ENCODE measurements at regions not wholly inside any gene's neighbourhood (a gene's known extent, or its start where the extent isn't known, plus 50 kb on each side); places are given as distances from the start of the nearest gene placed in this dataset.
"Not testable (repeated sequence)": the region's sequence is repeated elsewhere in the genome, so short reads cannot be mapped to it uniquely, and the experiment has no call there.

DNA sequence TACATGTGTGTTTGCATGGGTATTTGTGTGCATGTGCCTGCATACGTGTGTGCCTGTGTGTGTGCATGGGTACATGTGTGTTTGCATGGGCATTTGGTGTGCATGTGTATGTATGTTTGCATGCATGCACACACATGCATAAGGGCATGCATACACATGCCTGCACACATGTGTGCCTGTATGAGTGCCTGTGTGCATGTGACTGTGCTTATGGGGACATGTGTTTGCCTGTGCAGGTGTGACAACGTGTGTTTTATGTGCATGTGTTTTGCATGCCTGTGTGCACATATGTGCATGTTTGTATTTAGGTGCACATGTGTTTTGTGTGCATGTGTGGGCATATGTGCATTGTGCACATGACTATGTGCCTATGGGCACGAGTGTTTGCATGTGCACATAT, 165.7 kb downstream of the ERMARD start:
- no peak for DNase-seq

DNA sequence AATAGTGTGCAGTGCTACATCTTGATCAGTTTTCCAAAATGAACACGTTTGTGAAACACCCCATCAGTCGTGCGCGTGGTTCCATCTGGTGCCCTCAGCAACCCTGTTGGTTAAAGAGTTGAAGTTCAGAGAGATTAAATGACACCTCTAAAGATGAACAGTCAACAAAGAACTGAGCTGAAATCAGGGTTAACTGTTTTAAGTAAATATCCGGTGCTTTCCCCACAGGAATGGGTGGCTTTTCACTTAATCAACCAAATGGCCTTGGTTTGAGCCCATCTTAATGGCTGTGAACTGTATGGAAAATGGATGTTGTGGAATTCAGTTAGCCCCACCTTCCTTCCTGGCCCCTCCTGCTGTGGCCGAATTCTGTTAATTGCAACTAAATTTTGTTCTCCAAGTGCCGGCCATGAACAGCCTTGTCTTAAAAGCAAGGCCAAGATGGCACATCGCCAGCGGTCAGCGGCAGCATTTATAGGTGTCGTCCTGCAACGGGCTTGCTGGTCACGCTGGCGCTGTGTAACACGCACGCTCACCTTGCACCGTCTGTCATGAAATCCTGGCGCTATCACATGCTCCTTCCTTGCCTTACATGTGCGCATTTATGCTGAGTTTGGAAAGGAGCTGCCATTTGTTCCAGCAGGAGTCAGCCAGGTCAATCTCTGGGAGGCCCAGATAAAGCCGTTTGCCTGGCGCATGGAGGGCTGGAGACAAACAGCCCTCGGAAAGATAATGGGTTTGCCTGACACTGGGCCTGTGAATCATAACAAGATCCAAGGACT, 164.5 kb downstream of the ERMARD start:
- DNase-seq, result no peak

DNA sequence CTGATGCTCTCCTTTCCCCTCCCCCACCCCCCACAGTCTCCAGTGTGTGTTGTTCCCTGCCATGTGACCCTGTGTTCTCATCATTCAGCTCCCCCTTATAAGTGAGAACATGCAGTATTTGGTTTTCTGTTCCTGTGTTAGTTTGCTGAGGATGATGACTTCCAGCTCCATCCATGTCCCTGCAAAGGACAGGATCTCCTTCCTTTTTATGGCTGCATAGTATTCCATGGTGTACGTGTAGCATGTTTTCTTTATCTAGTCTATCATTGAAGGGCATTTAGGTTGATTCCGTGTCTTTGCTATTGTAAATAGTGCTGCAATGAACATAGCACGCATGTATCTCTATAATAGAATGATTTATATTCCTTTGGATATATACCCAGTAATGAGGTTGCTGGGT, 162.3 kb downstream of the ERMARD start:
- DNase-seq, result not testable (repeated sequence)

DNA sequence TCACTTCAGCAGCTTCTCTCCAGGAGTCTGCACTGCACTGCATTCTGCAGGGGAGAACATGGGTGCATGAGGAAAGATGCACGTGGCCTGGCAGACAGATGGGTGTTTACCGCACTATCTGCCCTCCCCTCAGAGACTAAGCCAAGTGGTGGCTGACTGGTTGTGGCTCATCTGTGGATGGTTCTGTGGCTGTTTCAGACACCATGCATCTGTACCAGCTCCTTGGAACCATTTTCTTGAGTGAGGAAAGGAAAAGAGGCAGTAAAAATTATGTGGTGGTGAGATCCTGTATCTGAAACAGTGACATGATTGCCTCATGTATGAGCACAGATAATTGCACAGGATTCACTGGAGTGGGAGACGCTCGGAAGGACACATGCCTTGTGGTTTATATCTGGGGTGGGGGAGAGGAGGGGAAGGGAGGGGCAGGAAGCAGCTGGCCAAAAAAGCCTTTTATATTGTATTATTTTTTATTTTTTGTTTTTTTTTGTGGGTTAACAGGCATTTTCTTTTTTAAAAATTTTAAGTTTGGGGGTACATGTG, 161.7 kb downstream of the ERMARD start:
- no peak for DNase-seq

DNA sequence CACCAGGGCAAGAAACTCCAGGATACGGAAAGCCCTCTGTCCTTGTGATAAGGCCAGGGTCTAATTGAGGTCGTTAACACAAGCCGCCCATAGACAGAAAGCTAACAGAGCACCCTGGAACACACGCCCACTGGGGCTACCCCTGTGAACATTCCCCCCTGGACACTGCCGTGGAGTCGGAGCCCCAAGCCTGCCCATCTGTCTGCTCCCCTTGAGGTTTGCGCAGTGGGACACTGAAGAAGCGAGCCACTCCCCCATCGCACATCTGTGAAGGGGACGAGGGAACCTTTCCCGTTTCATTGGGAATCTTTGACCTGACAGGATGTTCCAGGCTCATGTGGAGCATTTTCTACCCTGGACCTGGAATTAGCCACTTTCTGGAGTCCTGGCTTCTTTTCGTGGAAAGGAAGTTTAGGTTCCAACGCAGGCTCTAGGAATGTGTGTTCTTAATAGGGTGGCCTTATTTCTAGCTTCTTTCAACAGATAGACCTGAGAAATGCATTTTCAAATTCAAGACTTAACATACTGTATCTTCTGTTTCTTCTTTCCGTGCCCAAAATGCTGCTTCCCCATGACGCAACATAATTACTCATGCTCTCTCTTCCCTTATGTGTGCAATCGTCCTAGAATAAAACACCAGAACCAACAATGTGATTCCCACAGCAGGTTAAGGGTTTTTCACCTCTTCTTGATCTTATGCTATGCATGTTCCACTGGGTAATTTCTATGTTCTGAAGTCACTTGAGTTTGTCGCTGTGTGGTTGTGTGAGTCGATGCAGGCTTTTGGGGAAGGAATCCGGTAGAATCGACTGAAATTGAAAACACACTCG, 161.1 kb downstream of the ERMARD start:
- no peak for DNase-seq

DNA sequence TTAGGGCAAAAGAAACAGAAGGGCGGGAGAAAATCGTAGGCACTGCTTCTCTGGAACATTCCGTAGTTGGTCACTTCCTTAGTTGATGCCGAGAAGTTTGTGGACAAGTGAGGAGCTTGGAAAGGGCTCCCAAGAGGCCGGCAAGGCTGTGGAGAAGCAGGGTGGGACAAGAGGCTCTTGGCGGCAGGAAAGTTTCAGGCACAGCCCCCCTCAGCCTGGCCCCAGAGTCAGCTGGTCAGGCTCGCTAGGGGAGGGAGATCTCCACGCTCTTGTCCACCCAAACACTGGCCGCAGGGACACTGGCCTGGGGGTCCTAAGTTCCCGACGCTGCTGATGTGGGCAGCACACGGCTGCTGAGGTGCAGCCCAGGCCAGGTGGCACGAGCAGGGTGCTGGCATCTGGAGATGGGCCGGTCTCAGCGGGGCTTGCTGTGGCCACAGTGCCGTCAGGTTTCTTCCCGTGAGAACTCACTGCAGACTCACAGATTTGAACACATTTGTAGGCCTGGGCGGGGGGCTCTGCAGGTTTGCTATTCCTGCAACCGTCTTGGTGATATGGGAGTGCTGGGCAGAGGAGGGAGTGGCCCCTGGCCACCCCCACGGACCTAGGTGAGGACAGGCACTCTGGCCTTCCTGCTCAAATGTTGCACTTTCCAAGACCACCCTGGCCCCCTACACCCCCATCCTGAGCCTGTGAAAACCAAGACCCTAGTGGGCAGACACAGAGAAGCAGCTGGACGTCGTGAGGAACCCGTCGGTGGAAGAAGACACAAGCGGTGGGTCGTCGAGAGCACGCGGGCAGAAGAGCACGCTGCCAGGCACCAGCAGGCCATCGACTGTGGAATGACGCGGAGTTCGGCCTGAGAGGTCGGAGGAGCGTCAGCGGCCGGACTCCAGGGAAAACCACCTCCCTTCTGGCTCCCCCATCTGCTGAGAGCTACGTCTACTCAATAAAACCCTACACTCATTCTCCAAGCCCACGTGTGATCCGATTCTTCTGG, 160.1 kb downstream of the ERMARD start:
- DNase-seq, result no peak

DNA sequence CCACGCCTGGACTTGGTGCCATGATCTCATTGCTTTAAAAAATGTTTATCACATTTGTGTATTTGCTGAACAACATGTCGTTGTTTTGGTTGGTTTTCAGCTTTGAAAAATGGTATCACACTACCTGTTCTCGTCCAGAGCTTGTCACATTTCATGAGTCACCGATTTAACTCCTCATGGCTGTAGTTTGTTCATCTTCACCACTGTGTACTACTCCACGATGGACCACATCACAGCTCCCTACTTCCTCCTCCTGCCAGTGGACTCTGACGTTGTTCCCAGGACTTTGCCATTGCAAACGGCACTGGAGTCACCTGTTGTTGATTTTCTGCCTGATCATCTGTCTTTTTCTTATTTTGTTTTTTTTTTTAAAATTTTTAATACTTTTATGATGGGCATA, 157.7 kb downstream of the ERMARD start:
- no peak for DNase-seq

DNA sequence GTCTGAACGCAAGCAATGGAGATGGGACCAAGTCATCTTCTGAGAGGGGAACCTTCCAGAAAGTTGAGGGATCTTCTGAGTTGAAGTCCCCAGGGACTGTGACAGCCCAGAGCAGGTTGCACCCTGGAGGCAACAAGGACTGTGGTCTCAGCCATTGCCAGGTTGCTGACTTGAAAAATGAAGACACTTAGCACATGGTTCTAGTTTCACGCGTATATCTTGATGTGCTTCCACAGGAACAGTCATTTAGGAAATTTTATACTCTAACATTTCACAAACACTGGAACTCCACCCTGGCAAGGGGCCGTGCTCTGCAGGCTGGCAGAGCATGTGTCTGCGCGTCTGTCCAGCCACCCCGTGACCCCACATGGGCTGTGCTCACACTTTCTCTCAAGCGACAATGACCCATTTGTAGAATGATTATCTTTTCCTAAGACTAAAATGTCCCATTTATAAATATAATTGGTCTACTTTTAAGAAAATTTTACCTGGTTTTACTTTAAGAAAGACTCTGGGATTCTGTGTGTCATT, 157.0 kb downstream of the ERMARD start:
- no peak for DNase-seq

DNA sequence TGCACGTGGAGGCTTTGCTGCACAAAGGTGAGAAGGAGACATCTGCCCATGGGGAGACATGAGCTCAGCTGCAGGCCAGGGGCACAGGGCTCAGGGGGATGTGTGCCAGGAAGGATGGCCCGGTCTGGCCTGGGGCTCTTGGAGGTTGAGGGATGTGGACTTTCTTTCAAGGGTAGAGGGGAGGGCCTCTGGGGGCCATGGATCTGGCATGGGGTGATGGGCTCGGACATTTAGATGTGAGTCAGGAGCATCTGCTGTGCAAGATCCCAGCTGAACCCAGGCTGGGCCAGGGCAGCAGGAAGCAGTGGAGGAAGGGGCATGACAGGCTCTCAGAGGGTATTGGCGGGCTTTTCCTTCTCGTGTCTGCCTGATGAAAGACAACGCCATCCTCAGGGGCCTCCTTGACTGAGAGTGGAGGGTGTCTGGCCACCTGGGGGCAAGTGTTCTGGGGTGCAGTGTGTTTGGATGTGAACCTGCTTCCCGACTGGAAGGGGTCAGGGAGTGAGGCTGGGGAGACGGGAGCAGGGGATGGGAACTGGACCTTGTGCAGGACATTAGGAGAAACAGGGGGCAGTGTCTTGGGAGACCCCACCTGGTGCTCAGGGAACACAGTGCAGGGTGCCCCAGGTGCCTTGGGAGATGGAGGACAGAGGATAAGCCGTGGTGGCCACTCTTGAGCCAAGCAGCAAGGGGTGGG, 156.1 kb downstream of the ERMARD start:
- DNase-seq, result no peak

DNA sequence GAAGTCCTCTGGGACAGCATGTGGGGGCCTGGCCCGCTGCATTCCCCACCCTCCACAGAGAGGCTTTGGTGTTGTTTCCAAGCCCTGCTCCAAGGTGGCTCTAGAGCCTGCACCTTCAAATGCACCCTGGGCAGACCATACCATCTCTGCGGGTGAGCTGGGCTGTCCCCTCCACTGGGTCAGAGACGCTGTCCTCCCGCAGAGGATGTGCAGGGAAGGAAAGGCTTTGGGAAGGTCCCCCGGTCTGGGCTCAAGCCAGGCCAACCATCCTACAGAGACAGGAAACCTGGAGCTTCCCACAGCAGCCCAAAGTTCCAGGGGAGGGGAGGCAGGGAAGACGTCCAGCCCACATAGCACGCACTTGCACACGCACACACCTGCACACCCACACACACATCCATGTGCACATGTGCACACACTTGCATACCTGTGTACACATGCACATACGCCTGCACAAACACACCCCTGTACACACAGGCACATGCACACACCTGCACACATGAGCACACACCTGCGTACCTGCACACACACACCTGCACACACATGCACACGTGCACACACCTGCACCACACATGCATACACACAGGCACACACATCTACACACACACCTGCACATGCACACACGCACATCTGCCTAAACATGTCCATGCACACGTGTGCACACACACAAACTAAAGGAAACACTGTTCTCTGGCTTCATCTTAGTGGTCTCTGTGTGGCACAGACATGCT, 155.4 kb downstream of the ERMARD start:
- DNase-seq, result no peak

DNA sequence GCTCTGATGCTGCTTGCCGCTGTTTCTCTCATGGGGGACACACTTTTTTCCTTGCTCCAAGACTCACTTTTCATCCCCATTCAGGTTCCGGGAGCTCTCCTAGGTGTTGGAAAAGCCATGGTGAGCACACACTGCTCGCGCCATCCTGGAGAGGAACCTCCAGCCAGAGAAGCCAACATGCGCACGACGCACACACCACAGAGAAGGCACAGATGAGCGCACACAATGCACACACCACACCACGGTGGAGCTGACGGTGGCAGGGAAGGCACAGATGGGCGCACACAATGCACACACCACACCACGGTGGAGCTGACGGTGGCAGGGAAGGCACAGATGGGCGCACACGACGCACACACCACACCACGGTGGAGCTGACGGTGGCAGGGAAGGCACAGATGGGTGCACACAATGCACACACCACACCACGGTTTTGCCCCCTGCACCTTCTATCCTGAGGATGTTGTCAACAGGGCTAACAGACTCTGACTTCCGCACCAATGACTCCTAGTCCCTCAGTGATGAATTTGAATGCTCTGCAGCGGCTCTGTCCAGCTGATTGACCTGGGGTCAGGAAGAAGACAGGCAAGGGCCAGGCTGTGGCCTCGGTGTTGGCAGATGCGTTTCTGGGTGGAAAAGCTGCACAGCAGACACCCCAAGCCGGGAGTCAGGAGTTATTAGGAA, 154.7 kb downstream of the ERMARD start:
- no peak for DNase-seq

DNA sequence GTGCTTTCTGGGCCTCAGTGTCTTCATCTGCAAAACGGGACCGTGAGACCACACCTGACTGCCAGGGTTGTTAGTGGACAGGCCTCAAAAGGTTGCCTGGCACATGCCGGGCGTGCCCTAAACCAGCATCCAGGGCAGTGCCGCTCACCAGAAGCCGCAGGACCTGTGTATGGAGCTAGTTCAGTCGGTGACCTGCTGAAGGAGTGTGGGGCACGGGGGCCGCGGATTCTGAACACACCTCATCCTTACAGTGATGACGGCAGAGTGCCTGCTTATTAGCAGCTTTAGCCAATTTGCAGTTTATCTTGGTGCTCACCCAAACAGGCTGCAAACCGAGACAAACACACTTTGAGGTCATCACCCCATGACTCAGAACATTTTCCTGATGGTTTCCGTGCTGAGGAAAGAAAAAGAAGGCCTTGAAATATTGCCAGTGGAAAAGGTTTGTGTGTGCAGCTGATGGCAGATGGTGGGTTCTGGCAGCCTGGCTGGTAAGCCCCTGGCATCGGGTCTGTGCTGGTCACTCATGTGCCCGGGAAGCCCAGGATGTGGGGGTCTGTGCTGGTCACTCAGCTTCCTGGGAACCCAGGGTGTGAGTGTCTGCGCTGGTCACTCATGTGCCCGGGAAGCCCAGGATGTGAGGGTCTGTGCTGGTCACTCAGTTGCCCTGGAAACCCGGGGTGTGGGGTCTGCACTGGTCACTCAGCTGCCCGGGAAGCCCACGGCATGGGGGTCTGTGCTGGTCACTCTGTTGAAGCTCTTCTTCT, 153.8 kb downstream of the ERMARD start:
- no peak for DNase-seq

DNA sequence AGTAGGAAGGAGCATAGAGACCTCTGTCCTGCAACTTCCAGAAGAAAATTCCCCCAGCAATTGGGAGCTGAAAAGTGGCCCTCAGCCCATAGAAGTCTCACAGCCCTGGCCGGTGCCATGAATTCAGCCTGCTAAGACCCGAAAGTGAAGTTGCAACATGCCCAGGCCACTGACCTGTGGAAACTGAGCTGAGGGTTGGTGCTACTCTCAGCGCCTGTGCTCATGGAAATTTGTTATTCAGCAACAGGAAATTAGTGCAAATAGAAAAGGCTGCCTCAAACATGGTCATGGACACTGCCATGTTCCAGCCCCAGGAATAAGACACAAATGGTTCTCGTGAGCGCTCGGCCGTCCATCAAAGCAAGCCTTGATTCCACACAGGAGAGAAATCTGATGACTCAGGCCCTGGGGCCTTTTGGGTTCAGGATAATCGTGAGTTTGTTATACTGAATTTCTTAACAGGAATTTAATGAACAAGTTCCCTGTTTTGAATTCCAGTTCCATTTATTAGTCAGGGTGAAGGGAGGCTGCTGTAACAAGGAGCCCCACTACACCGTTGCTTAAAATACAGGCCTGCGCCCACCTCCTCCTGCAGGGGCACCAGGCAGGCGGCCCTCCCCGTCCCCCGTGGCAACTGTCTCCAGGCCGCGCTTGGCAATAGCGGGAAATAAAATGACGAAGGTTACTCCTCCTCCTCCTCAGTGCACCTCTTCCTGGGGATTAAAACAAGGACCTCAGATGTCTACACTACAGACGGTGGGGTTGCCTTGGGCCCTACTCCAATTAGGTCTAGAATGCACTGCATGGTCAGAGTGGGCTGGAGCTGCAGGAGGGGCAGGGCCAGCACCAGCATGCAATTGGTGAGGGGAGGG, 152.9 kb downstream of the ERMARD start:
- DNase-seq, result no peak

DNA sequence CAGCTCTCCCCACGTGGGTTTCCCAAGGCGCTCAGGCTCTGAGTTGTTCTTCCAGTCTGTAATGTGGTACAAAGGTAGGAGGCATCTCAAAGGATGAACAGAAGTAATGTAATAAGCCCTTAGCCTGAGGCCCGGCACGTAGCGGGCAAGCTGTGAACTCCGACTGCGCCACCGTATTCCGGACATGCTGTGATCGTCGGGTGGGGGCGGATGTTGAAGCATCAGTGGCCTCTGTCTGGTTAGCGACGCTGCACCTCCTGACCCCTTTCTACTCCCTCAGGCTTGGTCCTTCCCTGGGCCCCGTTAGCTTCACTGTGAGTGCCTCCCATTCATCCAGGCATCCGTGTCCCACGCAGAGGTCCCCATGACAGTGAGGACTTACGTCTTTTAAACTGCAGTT, 151.7 kb downstream of the ERMARD start:
- no peak for DNase-seq

DNA sequence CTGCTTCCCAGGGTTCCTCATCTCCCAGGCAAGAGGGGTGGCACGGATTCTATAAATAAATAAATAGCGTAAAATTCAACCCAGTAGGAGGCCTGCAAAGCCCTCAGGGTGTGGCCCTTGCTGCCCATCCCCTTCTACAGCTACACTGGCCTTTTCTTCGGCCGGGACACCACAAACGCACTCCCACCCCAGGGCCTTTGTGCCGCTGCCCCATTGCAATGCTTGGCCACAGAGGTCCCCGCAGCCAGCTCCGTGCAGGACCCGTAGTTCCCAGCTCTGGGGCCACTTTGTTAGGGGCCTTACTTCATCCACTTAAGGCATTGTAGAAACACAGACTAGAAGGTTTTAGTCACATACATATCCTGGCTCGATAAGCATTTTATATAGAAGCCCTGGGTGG, 151.2 kb downstream of the ERMARD start:
- no peak for DNase-seq

DNA sequence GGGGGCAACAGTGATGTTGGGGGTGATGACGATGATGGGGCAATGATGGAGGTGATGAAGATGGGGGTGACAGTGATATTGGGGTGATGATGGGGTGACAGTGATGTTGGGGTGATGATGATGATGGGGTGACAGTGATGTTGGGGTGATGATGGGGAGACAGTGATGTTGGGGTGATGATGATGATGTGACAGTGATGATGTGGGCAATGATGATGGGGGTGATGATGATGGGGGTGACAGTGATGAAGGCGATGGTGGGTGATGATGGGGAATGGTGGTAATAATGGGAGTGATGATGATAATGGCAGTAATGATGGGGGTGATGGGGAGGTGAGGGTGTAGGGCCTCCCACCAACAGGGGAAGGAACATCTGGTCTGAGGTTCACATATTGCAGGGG, 150.6 kb downstream of the ERMARD start:
- DNase-seq, result no peak

DNA sequence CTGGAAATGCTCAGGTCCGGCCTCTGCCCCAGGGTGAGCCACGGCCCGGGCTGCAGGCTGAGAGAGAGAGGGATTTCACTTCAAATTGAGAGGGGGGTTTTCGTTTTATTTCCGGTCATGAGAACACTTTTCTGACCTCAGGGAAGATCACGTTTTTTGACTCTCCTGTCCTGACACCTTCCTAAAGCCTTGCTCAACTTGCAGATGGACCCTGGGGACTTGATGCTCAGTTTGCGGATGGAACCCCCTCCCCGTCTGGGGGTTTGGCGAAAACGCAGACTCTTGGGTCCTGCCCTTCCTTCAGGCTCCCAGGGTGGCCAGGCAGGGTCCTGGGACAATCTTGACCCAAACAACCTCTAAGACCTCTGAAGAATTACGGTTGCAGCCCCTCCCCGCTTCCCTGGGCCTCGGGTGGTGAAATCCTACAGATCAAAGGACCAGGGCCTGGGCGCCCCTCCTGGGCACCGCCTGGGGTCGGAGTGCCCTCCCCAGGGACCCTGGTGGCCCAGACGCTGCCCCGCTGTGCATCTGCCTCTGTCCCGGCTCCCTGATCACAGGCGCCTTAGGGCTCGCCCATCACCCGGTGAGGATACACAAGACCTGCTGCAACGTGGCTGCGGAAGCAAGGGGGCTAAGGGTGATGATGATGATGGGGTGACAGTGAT, 148.2 kb downstream of the ERMARD start:
- no peak for DNase-seq

All from NCI-H2081 (cell line).